ENCODE measurements at regions not wholly inside any gene's neighbourhood (a gene's known extent, or its start where the extent isn't known, plus 50 kb on each side); places are given as distances from the start of the nearest gene placed in this dataset.

- TF ChIP-seq CTCF (IDR thresholded peaks at IDR 0.05) = peak; percentile 20 to 35 (median 31)
- TF ChIP-seq POLR2A (IDR thresholded peaks at IDR 0.05) = peak; percentile 28 to 55
- TF ChIP-seq EP300 (IDR thresholded peaks at IDR 0.05) = peak; percentile 90 to 95
- Histone ChIP-seq H3K27me3 (no peaks in the 10 kb centered on the region), H3K9me3 (no peaks in the 10 kb centered on the region), H3K36me3 (no peaks in the 10 kb centered on the region), H3K4me3 (no peak overlapping the region), H3K4me1 (peaks cover 0 to 24% (median 23%) of the 10 kb centered on the region in 4 donors), H3K27ac (peak overlapping the region; percentile 60 to 90 (median 76))
- WGBS, 2 donors = 6 to 11% methylated on average over 15 to 16 of the region's 16 CpGs
- DNase-seq (ENCODE audit: low spot score in 2 of 2) = peak; percentile 43 to 60
These were observed 64.6 kb downstream of the IER5 start for GRCh38 chr1:181152892-181153633.

DNA sequence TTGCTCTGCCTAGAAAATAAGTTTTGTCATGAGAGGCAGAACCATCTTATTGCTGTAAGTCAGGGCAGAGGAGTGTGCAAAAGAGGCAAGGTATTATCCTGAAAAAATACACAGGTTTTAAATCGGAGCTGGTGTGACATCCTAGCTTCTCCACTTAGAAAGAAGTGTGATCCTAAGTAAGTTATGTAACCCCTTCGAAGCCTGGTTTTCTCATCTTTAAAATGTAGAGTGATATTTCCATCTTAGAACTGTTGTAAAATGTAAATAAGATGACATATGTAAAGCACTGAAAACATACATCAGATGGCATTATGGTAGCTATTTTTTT lies 65.1 kb downstream of the IER5 start:
- peak overlapping the region; percentile 60 to 90 (median 76) for H3K27ac ChIP-seq
- no peak overlapping the region for H3K4me3 ChIP-seq
- H3K36me3 ChIP-seq = no peaks in the 10 kb centered on the region
- no peak for TF ChIP-seq EP300 (IDR thresholded peaks at IDR 0.05)
- TF ChIP-seq CTCF (IDR thresholded peaks at IDR 0.05) = no peak
- no peak for TF ChIP-seq POLR2A (IDR thresholded peaks at IDR 0.05)
- H3K27me3 ChIP-seq = no peaks in the 10 kb centered on the region
- WGBS, 2 donors = 85 to 87% methylated on average over 2 of the region's 2 CpGs
- H3K9me3 ChIP-seq = no peaks in the 10 kb centered on the region
- no peak for DNase-seq (ENCODE audit: low spot score in 2 of 2)
- peaks cover 0 to 24% (median 23%) of the 10 kb centered on the region in 4 donors for H3K4me1 ChIP-seq

- Histone ChIP-seq H3K36me3 (no peaks in the 10 kb centered on the region), H3K4me3 (no peak overlapping the region), H3K27me3 (no peaks in the 10 kb centered on the region), H3K9me3 (no peaks in the 10 kb centered on the region), H3K4me1 (peaks cover 0 to 24% (median 23%) of the 10 kb centered on the region in 4 donors), H3K27ac (no peak overlapping the region)
- no peak for DNase-seq (ENCODE audit: low spot score in 2 of 2)
- WGBS, 2 donors = 73 to 78% methylated on average over 2 of the region's 2 CpGs
- TF ChIP-seq CTCF (IDR thresholded peaks at IDR 0.05) (no peak), EP300 (IDR thresholded peaks at IDR 0.05) (no peak), POLR2A (IDR thresholded peaks at IDR 0.05) (no peak)
These were observed 66.8 kb downstream of the IER5 start for GRCh38 chr1:181155339-181155738.

DNA sequence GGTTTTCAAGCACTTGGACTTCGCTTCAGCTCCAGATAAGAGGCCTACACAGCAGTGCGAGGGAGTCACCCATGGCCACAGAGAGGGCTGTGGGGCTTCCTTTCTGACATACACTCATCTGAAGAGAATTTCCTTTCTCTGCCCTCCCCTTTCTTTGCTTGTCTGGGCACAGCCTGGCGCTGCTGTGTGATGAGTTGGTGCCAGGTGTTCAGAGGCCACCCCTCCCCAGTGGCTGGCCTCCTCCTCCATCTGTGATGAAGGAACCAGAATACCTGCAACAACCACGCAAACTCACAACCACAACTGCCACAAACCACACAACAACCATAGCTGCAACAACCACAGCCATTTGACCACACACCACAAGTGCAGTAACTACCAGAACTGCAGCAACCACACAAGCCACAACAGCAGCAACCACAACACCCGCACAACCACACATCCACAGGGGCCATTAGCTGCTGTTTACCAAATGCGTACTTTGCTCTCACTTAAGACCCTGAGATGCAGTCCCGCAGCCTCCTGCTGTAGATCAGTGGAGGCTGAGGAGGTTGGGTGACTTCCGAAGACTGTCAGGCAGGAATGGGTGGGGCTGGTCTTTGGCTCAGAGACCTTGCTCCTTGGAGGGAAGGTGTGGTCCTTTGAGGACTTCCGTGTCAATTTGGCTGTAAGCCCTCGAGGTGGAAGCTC lies 71.1 kb downstream of the IER5 start:
- DNase-seq (ENCODE audit: low spot score in 2 of 2) = no peak
- Histone ChIP-seq H3K27me3 (no peaks in the 10 kb centered on the region), H3K27ac (no peak overlapping the region), H3K9me3 (peaks cover 0 to 20% (median 2%) of the 10 kb centered on the region in 4 donors), H3K4me3 (no peak overlapping the region), H3K4me1 (no peaks in the 10 kb centered on the region), H3K36me3 (no peaks in the 10 kb centered on the region)
- WGBS, 2 donors = 78 to 85% methylated on average over 10 of the region's 10 CpGs
- TF ChIP-seq POLR2A (IDR thresholded peaks at IDR 0.05) (no peak), CTCF (IDR thresholded peaks at IDR 0.05) (no peak), EP300 (IDR thresholded peaks at IDR 0.05) (no peak)

GRCh38 chr1:181160322-181160721 lies 71.8 kb downstream of the IER5 start:
- H3K4me3 ChIP-seq = no peak overlapping the region
- H3K4me1 ChIP-seq = no peaks in the 10 kb centered on the region
- H3K27me3 ChIP-seq = no peaks in the 10 kb centered on the region
- WGBS, 2 donors = 79 to 85% methylated on average over 3 of the region's 3 CpGs
- H3K9me3 ChIP-seq = peaks cover 0 to 20% (median 2%) of the 10 kb centered on the region in 4 donors
- H3K36me3 ChIP-seq = no peaks in the 10 kb centered on the region
- no peak overlapping the region for H3K27ac ChIP-seq
- TF ChIP-seq CTCF (IDR thresholded peaks at IDR 0.05) (no peak), EP300 (IDR thresholded peaks at IDR 0.05) (no peak), POLR2A (IDR thresholded peaks at IDR 0.05) (no peak)
- no peak for DNase-seq (ENCODE audit: low spot score in 2 of 2)

Data from tibial nerve (tissue), 4 donors.